H7 (cell line): ENCODE measurements at regions not wholly inside any gene's neighbourhood (a gene's known extent, or its start where the extent isn't known, plus 50 kb on each side); places are given as distances from the start of the nearest gene placed in this dataset.
A peak's percentile ranks its signal among the peaks of the same experiment; 100 is the strongest.

Experiments used
- DNase-seq: peaks from one replicate; pipeline ENCODE4 v3.0.0; 2012
- H3K27me3 ChIP-seq: 2 replicates; pipeline ENCODE4 v1.6.0; 2011; ENCODE audit warnings: mild to moderate bottlenecking, low read length; ENCODE audit not compliant: control insufficient read depth, insufficient read depth
- H3K36me3 ChIP-seq: replicated peaks from 2 replicates; pipeline ENCODE4 v1.5.1; 2011; ENCODE audit warnings: low read length; ENCODE audit not compliant: control insufficient read depth, insufficient read depth
- H3K4me3 ChIP-seq: 2 replicates; pipeline ENCODE4 v1.5.1; 2011; ENCODE audit warnings: low read depth, mild to moderate bottlenecking, control low read depth, low read length, moderate library complexity; ENCODE audit not compliant: insufficient read depth

DNA sequence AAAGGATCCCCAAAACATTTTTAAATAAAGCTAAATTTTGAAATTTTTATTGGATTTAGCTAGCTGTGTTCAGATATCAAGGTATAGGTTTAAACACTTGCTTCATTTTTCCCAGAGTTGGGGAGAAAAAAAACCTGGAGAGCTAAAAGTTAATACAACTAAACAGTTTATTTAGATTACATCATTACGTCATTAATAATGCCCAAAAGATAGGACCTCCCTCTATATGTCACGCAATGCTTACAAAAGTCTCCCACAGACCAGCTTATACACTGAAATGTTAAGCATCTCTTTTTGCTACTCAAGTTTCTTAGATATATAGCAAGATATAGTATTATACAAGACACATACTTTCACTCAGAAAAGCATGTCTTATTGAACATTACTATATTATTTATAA, 160.0 kb upstream of the SEMA3E start:
- Histone ChIP-seq H3K4me3 (no peak overlapping the region), H3K27me3 (no peaks in the 10 kb centered on the region), H3K36me3 (no peaks in the 10 kb centered on the region)
- no peak for DNase-seq

DNA sequence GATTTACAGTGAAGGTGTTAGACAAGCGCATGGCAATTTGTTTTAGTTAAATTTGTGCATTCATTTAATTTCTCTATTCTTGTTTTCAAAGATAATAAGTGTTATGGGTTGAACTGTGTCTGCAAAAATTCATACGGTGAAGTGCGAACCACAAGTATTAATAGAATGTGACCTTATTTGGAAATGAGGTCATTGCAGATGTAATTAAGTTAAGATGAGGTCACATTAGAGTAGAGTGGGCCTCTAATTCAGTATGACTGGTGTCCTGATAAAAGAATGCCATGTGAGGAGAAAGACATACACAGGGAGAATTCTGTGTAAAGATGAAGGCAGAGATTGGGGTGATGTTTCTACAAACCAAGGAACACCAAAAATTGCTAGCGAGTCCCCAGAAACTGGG, 158.8 kb upstream of the SEMA3E start:
- Histone ChIP-seq H3K4me3 (no peak overlapping the region), H3K27me3 (no peaks in the 10 kb centered on the region), H3K36me3 (no peaks in the 10 kb centered on the region)
- no peak for DNase-seq

DNA sequence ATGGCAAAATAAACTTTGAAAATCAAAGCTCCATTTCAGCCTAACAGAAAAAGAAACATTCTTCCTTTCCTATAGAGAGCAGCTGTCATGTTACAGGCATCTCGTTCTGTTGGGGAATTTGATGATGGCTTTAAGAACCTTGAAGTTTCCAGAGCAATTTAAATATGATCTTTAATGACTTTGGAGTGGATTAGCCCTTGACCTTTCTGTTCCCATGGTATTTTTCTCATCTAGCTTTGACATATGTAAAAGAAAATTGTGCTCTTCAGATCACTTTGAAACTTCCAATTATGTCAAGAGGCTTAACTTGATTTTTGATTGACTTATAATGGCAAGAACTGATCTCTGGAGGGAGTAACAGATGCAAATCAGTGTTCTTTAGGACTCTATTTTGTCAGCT, 157.6 kb upstream of the SEMA3E start:
- Histone ChIP-seq H3K27me3 (no peaks in the 10 kb centered on the region), H3K36me3 (no peaks in the 10 kb centered on the region), H3K4me3 (no peak overlapping the region)
- no peak for DNase-seq

DNA sequence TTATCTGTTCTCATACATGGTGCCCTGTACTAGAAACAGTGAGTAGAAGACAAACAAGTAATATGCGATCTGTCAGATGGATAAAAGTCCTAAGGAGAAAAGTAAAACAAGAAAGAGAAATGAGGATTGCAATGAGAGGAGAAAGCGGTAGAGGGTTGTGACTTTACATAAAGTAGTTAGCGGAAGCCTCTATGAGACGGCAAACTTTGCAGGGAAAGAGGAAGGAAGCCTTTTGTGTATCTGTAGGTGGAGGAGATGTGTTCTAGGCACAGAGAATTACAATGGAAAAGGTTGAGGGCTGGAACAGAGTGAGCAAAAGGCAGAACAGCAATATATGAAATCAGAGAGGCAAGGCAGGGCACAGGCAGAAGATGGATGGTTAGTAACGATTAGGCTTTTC, 150.4 kb upstream of the SEMA3E start:
- Histone ChIP-seq H3K4me3 (no peak overlapping the region), H3K27me3 (no peaks in the 10 kb centered on the region), H3K36me3 (no peaks in the 10 kb centered on the region)
- DNase-seq = no peak

DNA sequence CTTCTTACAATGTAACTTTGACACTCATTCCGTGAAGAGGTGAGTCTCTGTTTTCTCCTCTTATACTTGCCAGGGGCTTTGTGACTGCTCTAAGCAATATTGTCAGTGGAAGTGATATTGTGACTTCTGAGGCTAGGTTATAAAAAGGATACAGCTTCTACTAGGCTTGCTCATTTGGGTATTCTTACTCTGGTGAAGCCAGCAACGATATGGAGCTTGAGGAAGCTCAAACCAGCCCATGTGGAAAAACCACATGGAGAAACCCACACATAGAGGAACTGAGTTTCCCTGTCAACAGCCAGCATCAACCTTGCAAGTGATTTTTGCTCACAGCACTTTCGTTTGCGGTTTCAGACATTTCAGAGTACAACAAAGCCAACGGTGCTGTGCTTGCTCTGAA, 149.6 kb upstream of the SEMA3E start:
- no peak overlapping the region for H3K4me3 ChIP-seq
- H3K36me3 ChIP-seq = no peaks in the 10 kb centered on the region
- H3K27me3 ChIP-seq = no peaks in the 10 kb centered on the region
- no peak for DNase-seq

DNA sequence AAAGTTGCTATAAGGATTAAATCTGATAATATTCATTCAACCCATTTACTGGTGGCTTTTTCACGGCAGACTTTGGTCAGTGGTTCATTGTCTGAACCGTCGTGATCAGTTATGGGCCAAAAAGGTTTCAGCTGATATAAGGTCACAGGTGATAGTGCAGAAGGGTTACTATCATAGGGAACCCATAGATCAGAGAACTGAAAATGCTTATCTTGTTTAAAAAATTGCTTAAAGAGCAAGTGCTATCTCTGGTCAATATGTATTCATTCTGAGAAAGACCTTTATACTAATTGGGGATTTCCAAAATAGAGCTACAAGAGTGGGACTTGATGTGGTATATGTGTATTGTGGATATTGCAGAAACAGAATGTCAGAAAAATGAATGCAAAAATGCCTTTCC, 147.8 kb upstream of the SEMA3E start:
- no peaks in the 10 kb centered on the region for H3K27me3 ChIP-seq
- no peak for DNase-seq
- no peak overlapping the region for H3K4me3 ChIP-seq
- H3K36me3 ChIP-seq = no peaks in the 10 kb centered on the region

DNA sequence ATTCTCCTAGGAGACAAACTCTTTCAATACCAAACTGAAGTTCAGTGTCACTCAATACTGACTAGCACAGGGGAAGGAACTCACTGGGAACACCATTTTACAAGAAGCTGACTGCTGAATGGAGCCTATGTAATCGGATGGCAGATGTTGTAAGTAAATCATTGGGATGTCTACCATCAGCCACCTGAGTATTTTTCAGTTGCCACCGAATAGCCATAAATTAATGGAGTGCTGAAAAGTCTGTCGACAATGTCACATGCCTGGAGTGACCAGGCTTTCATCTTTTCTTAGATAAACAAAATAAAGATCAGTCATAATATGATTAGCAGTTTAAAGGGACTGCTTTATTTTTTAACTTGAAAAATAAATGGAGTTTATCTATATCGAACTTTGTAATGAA, 145.9 kb upstream of the SEMA3E start:
- Histone ChIP-seq H3K4me3 (no peak overlapping the region), H3K36me3 (no peaks in the 10 kb centered on the region), H3K27me3 (no peaks in the 10 kb centered on the region)
- DNase-seq = no peak

DNA sequence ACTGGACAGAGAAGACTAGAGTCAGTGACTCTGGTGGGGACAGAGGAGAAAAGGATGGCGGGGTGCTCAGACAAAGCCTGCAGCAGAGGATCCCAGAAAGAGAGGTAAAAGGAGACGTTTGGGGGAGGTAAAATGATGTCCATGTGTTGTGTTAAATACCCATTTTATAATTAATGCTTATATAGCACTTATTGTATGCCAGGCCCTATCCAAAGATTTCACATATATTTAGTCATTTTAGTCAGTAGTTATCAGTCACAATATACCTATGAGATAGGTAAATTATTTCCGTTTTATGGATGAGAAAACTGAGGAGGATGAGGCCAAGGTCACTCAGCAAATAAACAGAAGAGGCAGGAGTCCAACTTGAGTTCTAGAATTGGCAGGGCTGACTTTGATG, 144.6 kb upstream of the SEMA3E start:
- DNase-seq = no peak
- Histone ChIP-seq H3K36me3 (no peaks in the 10 kb centered on the region), H3K4me3 (no peak overlapping the region), H3K27me3 (no peaks in the 10 kb centered on the region)

DNA sequence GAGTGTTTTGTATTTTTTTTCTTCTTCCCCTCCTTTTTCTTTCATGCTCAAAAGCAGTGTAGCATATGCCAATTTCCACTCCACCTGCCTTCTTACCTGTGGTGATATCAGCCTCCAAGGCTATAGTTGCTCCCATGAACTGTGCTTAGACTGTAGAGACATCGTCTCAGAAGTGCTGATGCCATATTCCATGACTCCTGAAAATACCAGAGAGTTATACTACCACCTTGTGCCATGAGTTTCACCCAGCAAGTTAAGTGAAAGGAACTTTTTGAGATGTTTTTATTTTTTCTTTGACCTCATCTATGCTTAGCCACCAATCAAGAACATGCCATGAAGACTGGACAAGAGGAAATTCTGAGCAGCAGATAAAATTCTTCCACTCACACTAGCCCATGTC, 142.8 kb upstream of the SEMA3E start:
- Histone ChIP-seq H3K36me3 (no peaks in the 10 kb centered on the region), H3K4me3 (no peak overlapping the region), H3K27me3 (no peaks in the 10 kb centered on the region)
- peak; percentile 17 for DNase-seq

DNA sequence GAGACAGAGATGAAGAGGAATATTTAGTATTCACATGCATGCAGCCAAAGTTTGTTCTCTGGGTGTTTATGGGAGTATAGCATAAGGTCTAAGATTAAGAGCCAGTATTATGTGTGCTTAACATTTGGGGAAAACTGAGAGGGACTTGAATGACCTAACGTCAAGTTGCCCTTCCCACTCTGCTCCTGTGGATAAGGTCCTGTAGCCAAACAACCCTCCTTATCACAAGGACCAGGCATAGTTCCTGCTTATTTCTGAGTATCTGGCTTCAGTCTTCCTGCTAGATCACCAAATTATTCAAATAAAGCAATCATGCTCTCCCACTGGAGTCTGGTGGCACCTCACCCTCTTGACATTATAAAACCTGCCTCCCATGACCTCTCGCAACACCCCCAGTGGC, 137.9 kb upstream of the SEMA3E start:
- Histone ChIP-seq H3K4me3 (no peak overlapping the region), H3K27me3 (no peaks in the 10 kb centered on the region), H3K36me3 (no peaks in the 10 kb centered on the region)
- no peak for DNase-seq

DNA sequence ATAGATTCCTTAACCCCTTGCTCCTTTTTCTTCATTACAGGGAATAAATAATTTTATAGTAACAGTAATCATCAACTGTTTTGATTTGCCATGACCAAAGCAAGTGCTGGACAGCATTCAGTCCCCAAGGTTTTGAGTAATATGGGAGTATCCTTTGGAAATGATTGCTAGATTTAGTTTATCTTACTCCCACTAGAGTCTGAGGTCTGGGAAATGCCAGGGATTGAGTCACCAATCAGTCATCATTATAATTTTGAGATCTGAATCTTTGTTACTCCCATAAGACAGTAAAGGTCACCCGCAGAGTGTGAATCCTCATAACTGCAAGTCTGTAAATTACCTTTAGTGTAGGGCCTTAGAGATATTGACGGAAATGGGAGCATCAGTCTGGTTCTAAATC, 133.7 kb upstream of the SEMA3E start:
- no peak for DNase-seq
- no peaks in the 10 kb centered on the region for H3K27me3 ChIP-seq
- no peak overlapping the region for H3K4me3 ChIP-seq
- H3K36me3 ChIP-seq = no peaks in the 10 kb centered on the region

DNA sequence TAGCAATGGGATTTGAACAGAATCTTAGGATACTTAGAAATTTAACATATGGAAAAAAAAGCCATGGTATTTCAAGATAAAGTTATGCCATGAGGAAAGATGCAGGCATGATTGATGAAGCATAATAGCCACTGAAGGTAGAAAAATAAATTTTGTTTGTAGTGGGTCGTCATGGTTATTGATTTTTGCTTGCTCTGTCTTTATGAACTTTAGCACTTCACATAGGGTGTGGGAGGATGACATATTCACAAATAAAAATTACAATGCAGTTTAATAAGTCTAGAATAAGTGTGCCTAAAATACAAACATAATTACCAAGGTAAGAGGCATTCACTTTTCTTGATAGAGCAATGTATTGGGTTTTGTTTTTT, 129.1 kb upstream of the SEMA3E start:
- Histone ChIP-seq H3K36me3 (no peaks in the 10 kb centered on the region), H3K27me3 (no peaks in the 10 kb centered on the region), H3K4me3 (no peak overlapping the region)
- no peak for DNase-seq

DNA sequence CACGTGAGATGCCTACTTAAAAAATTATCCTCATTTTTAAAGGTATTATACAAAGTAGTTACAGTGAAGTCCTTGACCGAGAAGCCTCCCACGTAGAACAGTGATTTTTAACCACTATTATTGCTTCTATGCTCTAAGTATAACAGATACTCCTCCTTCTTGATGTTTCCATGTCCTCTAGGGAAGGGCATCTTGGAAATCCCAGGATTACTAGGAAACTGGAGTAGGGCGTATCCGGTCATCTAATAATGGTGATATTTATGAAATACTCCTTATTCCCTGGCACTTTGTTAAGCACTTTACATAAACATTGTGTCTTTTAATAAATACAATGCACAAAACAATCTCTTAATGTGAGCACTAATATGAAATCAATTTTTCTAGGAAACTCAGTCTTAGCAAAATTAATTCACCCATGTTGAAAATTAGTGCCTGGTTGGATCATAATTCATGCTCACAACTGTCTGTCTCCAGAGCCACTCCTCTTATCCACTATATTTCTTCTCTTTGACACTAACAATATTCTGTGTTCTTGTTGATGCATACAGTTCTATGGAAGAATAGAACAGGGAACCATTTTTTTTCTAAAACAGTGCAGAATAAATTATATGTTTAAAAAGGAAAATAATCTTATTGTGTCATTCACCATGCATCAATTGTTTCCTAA, 128.6 kb upstream of the SEMA3E start:
- Histone ChIP-seq H3K36me3 (no peaks in the 10 kb centered on the region), H3K27me3 (no peaks in the 10 kb centered on the region), H3K4me3 (no peak overlapping the region)
- DNase-seq = no peak

DNA sequence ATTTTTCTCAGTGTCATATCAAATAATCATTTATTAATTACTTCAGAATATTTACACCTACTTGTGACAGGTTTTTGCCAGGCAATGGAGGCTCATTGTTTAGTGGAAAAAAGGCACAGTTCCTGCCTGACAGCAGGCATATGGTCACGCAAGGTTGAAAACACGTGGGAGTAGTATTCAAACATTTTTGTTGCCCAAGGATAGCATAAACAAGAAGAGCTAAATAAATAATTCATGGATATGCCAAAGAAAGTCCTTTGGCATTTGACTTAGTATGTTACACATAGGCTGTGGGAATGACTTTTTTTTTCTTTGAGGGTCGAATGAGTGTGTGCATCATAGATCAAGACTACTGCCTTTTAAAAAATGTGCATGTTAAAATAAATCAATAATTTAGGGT, 120.5 kb upstream of the SEMA3E start:
- DNase-seq = no peak
- Histone ChIP-seq H3K4me3 (no peak overlapping the region), H3K27me3 (no peaks in the 10 kb centered on the region), H3K36me3 (no peaks in the 10 kb centered on the region)

DNA sequence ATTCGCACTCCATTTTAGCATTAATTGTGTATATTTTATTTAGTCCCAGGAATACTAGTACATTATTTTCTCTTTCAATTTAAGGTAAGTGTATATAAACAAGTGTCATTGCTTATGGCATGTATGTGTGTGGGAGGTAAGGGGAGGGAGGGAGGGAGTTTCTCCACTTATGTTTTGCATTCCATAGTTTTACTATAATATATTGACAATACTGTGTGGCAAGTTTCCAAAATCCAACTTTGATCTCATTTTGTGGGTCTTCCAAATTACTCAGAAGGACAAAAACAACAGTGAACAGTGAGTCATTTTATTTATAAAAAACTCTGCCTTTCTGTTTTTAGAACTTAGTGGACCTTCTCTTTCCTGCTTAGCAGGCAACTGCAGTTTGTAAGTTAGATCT, 102.3 kb upstream of the SEMA3E start:
- DNase-seq = no peak
- Histone ChIP-seq H3K27me3 (no peaks in the 10 kb centered on the region), H3K36me3 (no peaks in the 10 kb centered on the region), H3K4me3 (no peak overlapping the region)

DNA sequence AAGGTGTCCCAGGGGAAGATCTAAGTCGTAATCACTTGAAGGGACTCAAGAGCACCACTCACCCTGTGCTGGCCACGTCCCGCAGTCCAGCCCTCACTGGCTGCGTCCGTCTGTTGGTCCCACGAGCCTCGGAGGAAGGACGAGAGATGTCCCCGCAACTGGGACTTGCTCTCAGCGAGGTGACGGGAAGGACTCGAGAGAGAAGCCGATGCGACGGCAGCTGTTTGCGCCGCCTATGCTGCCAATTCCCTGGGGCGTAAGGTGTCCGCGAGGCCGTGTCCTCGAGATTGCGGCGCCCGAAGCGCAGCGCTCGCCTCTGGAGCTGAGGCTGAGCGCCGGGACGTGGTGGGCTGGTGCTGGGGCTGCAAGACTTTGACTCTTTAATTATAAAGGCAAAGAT, 100.6 kb upstream of the SEMA3E start:
- Histone ChIP-seq H3K36me3 (no peaks in the 10 kb centered on the region), H3K4me3 (no peak overlapping the region)
- no peak for DNase-seq

More for the DNA sequence above, 100.6 kb upstream of the SEMA3E start:
- H3K27me3 ChIP-seq = no peaks in the 10 kb centered on the region
